ENCODE measurements at regions not wholly inside any gene's neighbourhood (a gene's known extent, or its start where the extent isn't known, plus 50 kb on each side); places are given as distances from the start of the nearest gene placed in this dataset.

DNA sequence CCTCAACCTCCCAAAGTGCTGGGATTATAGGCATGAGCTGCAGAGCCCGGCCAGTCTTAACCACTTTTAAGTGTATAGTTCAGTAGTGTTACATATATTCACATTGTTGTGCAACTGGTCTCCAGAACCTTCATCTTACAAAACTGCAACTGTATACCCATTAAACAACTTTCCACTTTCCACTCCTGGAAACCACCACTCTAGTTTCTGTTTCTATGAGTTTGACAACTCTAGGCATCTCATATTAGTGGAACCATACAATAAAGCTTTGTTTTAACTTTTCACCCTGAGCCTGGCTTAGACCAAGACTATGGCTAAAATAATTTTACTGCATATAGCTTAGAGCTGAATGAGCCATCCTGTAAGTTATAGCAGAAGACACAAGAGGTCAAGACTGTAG is 108.0 kb upstream of the GOT2 start:
- TF ChIP-seq, protein P1, sequence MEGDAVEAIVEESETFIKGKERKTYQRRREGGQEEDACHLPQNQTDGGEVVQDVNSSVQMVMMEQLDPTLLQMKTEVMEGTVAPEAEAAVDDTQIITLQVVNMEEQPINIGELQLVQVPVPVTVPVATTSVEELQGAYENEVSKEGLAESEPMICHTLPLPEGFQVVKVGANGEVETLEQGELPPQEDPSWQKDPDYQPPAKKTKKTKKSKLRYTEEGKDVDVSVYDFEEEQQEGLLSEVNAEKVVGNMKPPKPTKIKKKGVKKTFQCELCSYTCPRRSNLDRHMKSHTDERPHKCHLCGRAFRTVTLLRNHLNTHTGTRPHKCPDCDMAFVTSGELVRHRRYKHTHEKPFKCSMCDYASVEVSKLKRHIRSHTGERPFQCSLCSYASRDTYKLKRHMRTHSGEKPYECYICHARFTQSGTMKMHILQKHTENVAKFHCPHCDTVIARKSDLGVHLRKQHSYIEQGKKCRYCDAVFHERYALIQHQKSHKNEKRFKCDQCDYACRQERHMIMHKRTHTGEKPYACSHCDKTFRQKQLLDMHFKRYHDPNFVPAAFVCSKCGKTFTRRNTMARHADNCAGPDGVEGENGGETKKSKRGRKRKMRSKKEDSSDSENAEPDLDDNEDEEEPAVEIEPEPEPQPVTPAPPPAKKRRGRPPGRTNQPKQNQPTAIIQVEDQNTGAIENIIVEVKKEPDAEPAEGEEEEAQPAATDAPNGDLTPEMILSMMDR (IDR thresholded peaks at IDR 0.05; ENCODE audit: low read length) = no peak
- no peak for TF ChIP-seq EZH2 (optimal IDR thresholded peaks at IDR 0.05; ENCODE audit: low read depth, low read length)
